Lung (tissue), 11 donors: ENCODE measurements at regions not wholly inside any gene's neighbourhood (a gene's known extent, or its start where the extent isn't known, plus 50 kb on each side); places are given as distances from the start of the nearest gene placed in this dataset.

Source experiments
- ATAC-seq: fragments of 200-7000 bp; cut with Tn5 transposase; one replicate; pipeline ENCODE4 v1.9.1; 2020; ENCODE audit warnings: moderate number of reproducible peaks; ENCODE audit not compliant: insufficient read depth, low FRiP score
- DNase-seq, 3 donors: peaks; one replicate each; pipeline ENCODE4 v3.0.0-alpha.2; 2013 to 2017
- H3K27ac ChIP-seq, 2 donors: one replicate each; pipeline ENCODE4 v1.5.1; 2013; ENCODE audit warnings: mild to moderate bottlenecking in 2 of 2, moderate library complexity in 2 of 2, control low read depth in 1 of 2, inconsistent platforms in 1 of 2, low read depth in 1 of 2, low read length in 1 of 2
- H3K27me3 ChIP-seq, 3 donors: one replicate each; pipeline ENCODE4 v1.5.1; 2013; ENCODE audit warnings: low read length in 2 of 3; ENCODE audit not compliant: control insufficient read depth in 3 of 3, insufficient read depth in 3 of 3
- H3K36me3 ChIP-seq, 4 donors: one replicate each; pipeline ENCODE4 v1.5.1; 2013; ENCODE audit warnings: low read length in 4 of 4, mild to moderate bottlenecking in 1 of 4, moderate library complexity in 1 of 4; ENCODE audit not compliant: control insufficient read depth in 4 of 4, insufficient read depth in 4 of 4
- H3K4me1 ChIP-seq, 5 donors: one replicate each; pipeline ENCODE4 v1.5.1; 2013; ENCODE audit warnings: low read length in 5 of 5, mild to moderate bottlenecking in 2 of 5, moderate library complexity in 1 of 5; ENCODE audit not compliant: control insufficient read depth in 5 of 5, insufficient read depth in 5 of 5
- H3K4me3 ChIP-seq: one replicate; pipeline ENCODE4 v1.5.1; 2013; ENCODE audit warnings: mild to moderate bottlenecking, control low read depth, moderate library complexity
- H3K9ac ChIP-seq, 2 donors: one replicate each; pipeline ENCODE4 v1.5.1; 2013; ENCODE audit warnings: low read length in 2 of 2, control low read depth in 1 of 2; ENCODE audit not compliant: insufficient read depth in 1 of 2
- H3K9me3 ChIP-seq, 4 donors: one replicate each; pipeline ENCODE4 v1.5.1; 2013; ENCODE audit warnings: low read length in 3 of 4, mild to moderate bottlenecking in 1 of 4, moderate library complexity in 1 of 4; ENCODE audit not compliant: control insufficient read depth in 4 of 4, insufficient read depth in 3 of 4
- CTCF ChIP-seq: IDR thresholded peaks from 2 replicates; pipeline ENCODE4 v1.5.1; 2012; ENCODE audit warnings: mild to moderate bottlenecking; ENCODE audit errors: control extremely low read depth, extremely low read depth
- WGBS, 2 donors: extraction: QIAGEN DNeasy Blood & Tissue Kit; methylation state at CpG; one replicate each; pipeline ENCODE4 v1.1.7; 2013; 5-methylcytosine and 5-hydroxymethylcytosine counted together
- donor health status: control.
- donor health status: control.
- donor health status: Bipolar disorder and iron deficiency.
- donor health status: healthy.
- donor health status: DM: yes; HTN: yes; CAD: no.

GRCh38 chr10:121073728-121074127 lies 222.6 kb downstream of the WDR11 start:
- DNase-seq (no peak), ATAC-seq (no peak)
- H3K9me3 ChIP-seq: peaks cover 0 to 1% (median 0%) of the 10 kb centered on the region in 4 donors
- no peaks in the 10 kb centered on the region for H3K36me3 ChIP-seq
- TF ChIP-seq CTCF: no peak
- no peak overlapping the region for H3K27ac ChIP-seq
- H3K4me3 ChIP-seq: no peak overlapping the region
- WGBS, 2 donors: 79 to 91% methylated on average over 5 of the region's 5 CpGs
- H3K27me3 ChIP-seq: no peaks in the 10 kb centered on the region
- H3K9ac ChIP-seq: no peak overlapping the region
- H3K4me1 ChIP-seq: peaks cover 0 to 41% (median 27%) of the 10 kb centered on the region in 5 donors

DNA sequence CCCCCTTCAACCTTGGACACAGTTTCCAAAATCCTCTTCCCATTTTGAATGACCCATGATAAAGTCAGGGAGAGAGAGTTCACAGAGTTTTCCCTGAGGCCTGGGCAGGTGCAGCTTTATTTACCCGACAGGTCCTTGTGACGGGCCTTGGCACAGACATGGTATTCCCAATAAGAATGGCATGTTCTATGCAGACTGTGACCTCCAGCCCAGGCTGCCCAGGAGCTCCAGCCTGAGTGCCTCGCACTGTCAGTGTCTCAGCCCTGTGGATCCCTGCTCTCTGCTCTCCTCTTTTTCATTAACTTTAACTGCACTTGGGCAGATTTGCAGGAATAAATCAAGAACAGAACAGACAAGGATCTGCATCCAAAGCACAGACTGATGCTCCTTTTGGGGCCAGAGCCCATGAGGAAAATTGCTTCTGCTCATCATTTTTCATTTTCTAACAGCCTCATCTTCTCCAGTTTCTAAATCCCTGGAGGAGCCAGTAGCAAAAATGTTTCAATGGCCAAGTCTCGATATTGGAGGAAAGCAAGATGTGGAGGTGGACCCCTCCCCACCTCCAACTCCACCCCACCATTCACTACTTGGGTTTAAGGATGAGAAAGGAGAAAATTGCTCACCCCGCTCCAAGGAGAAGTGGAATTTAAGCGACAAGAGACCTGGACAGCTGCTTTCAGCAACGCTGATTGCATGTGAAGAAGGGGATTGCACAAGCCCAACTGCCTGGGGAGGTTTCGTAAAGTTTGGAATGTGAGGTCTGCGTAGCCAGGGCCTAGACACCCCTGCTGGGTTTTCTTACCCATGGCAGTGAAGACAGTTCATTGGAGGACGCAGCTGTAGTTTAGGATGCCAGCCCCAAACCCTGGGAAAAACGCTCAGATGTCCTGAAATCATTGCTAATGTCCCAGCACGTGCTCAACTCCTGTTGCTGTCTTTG lies 225.9 kb downstream of the WDR11 start:
- H3K27me3 ChIP-seq: no peaks in the 10 kb centered on the region
- DNase-seq (peak; percentile 79 to 90 (median 86)), ATAC-seq (peak; percentile 48)
- 41 to 57% methylated on average over 12 of the region's 12 CpGs for WGBS, 2 donors
- peak overlapping the region in 1 of 2 donors; percentile 87 for H3K27ac ChIP-seq
- peaks cover 0 to 58% (median 29%) of the 10 kb centered on the region in 5 donors for H3K4me1 ChIP-seq
- peaks cover 0 to 1% (median 0%) of the 10 kb centered on the region in 4 donors for H3K9me3 ChIP-seq
- H3K9ac ChIP-seq: peak overlapping the region in 1 of 2 donors; percentile 23
- no peaks in the 10 kb centered on the region for H3K36me3 ChIP-seq
- H3K4me3 ChIP-seq: no peak overlapping the region
- TF ChIP-seq CTCF: no peak

DNA sequence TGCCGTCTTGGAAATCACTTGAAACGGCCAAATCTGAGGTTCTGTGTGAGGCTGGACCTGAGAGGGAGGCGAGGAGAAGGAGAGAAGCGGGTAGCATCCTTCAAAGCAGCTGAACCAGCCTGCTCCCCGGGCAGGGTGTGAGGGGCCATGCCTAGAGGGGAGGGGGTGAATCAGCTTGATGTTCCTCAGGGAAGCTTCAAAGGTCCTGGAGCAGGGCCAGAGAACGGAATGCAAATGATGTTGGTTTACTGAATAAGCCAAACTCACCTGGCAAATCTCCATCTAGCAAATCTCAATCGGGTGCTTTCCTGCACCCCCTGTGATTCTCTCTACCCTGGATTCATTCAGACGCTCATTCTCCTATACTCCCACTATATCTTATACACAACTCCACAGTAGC lies 226.9 kb downstream of the WDR11 start:
- Histone ChIP-seq H3K4me3 (no peak overlapping the region), H3K27me3 (no peaks in the 10 kb centered on the region), H3K4me1 (peaks cover 0 to 55% (median 27%) of the 10 kb centered on the region in 5 donors), H3K9me3 (peaks cover 0 to 1% (median 0%) of the 10 kb centered on the region in 4 donors), H3K9ac (no peak overlapping the region), H3K27ac (peak overlapping the region in 1 of 2 donors; percentile 4), H3K36me3 (no peaks in the 10 kb centered on the region)
- 68 to 69% methylated on average over 8 of the region's 8 CpGs for WGBS, 2 donors
- TF ChIP-seq CTCF: no peak
- no peak for DNase-seq
- ATAC-seq: no peak
